ENCODE measurements at regions not wholly inside any gene's neighbourhood (a gene's known extent, or its start where the extent isn't known, plus 50 kb on each side); places are given as distances from the start of the nearest gene placed in this dataset.

GRCh38 chr2:44075541-44075940 is 79.8 kb upstream of the LRPPRC start:
- intact Hi-C loops (cut with DNase I; ENCODE audit: low total_unique reads): no loop called here
- DNase-seq: no peak

GRCh38 chr2:44077942-44078511 is 82.2 kb upstream of the LRPPRC start:
- no peaks in the 10 kb centered on the region for H3K36me3 ChIP-seq (ENCODE audit: low read depth, missing control alignments)
- H3K4me1 ChIP-seq: no peaks in the 10 kb centered on the region
- H3K4me3 ChIP-seq: no peak overlapping the region
- no peaks in the 10 kb centered on the region for H3K9me3 ChIP-seq
- 90% methylated on average over 4 of the region's 4 CpGs for WGBS, 2 donors
- no peaks in the 10 kb centered on the region for H3K27me3 ChIP-seq
- DNase-seq: no peak
- no peak overlapping the region for H3K27ac ChIP-seq
- intact Hi-C loops (cut with DNase I; ENCODE audit: low total_unique reads): no loop called here
- TF ChIP-seq POLR2A (IDR thresholded peaks at IDR 0.05): no peak
- TF ChIP-seq CTCF (IDR thresholded peaks at IDR 0.05): no peak

More at GRCh38 chr2:44075541-44075940, 79.8 kb upstream of the LRPPRC start:
- 87 to 89% methylated on average over 6 of the region's 6 CpGs for WGBS, 2 donors
- H3K27ac ChIP-seq: no peak overlapping the region
- H3K4me3 ChIP-seq: no peak overlapping the region
- no peak for TF ChIP-seq POLR2A (IDR thresholded peaks at IDR 0.05)
- TF ChIP-seq CTCF (IDR thresholded peaks at IDR 0.05): no peak
- H3K27me3 ChIP-seq: no peaks in the 10 kb centered on the region
- no peaks in the 10 kb centered on the region for H3K36me3 ChIP-seq (ENCODE audit: low read depth, missing control alignments)
- no peaks in the 10 kb centered on the region for H3K9me3 ChIP-seq
- H3K4me1 ChIP-seq: no peaks in the 10 kb centered on the region

- WGBS, 2 donors: 77 to 92% methylated on average over 2 to 3 of the region's 3 CpGs
- no peaks in the 10 kb centered on the region for H3K9me3 ChIP-seq
- no peaks in the 10 kb centered on the region for H3K4me1 ChIP-seq
- no peaks in the 10 kb centered on the region for H3K36me3 ChIP-seq (ENCODE audit: low read depth, missing control alignments)
- no peak overlapping the region for H3K4me3 ChIP-seq
- H3K27me3 ChIP-seq: no peaks in the 10 kb centered on the region
- intact Hi-C loops (cut with DNase I; ENCODE audit: low total_unique reads): no loop called here
- H3K27ac ChIP-seq: no peak overlapping the region
- TF ChIP-seq CTCF (IDR thresholded peaks at IDR 0.05): no peak
- TF ChIP-seq POLR2A (IDR thresholded peaks at IDR 0.05): no peak
- DNase-seq: no peak
Measured at GRCh38 chr2:44079686-44080085, 83.9 kb upstream of the LRPPRC start.

GRCh38 chr2:44083054-44083453 is 85.6 kb upstream of the PPM1B start:
- DNase-seq: no peak
- no peaks in the 10 kb centered on the region for H3K27me3 ChIP-seq
- H3K4me1 ChIP-seq: peaks cover 11% of the 10 kb centered on the region
- intact Hi-C loops (cut with DNase I; ENCODE audit: low total_unique reads): no loop called here
- no peaks in the 10 kb centered on the region for H3K36me3 ChIP-seq (ENCODE audit: low read depth, missing control alignments)
- 83 to 88% methylated on average over 4 of the region's 4 CpGs for WGBS, 2 donors
- H3K4me3 ChIP-seq: no peak overlapping the region
- H3K27ac ChIP-seq: no peak overlapping the region
- H3K9me3 ChIP-seq: no peaks in the 10 kb centered on the region
- no peak for TF ChIP-seq CTCF (IDR thresholded peaks at IDR 0.05)
- no peak for TF ChIP-seq POLR2A (IDR thresholded peaks at IDR 0.05)

GRCh38 chr2:44084850-44085249 is 83.8 kb upstream of the PPM1B start:
- intact Hi-C loops (cut with DNase I; ENCODE audit: low total_unique reads): no loop called here
- Histone ChIP-seq H3K9me3 (no peaks in the 10 kb centered on the region), H3K4me3 (no peak overlapping the region), H3K27ac (no peak overlapping the region), H3K36me3 (ENCODE audit: low read depth, missing control alignments) (no peaks in the 10 kb centered on the region), H3K4me1 (peaks cover 11% of the 10 kb centered on the region), H3K27me3 (no peaks in the 10 kb centered on the region)
- 88 to 90% methylated on average over 5 of the region's 5 CpGs for WGBS, 2 donors
- TF ChIP-seq CTCF (IDR thresholded peaks at IDR 0.05) (no peak), POLR2A (IDR thresholded peaks at IDR 0.05) (no peak)
- no peak for DNase-seq
